ENCODE measurements at regions not wholly inside any gene's neighbourhood (a gene's known extent, or its start where the extent isn't known, plus 50 kb on each side); places are given as distances from the start of the nearest gene placed in this dataset.

DNA sequence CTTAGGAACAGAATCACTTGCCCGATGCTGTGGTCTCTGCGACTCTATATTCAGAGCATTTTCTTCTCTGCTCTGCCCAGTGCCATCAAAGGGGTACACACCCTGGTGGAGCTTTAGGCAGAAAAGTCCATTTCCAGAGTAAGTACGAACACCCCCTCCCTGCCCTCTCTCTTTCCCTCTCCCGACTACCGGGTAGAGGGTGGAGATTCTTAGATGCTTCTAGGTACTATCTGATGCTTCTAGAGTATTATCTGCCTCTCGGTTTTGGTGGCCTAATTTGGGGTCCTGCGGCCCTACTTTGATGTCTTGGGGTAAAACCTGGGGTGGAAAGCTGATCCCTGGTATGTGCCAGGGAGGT, 245.4 kb upstream of the SOX4 start:
- no peak for TF ChIP-seq CTCF (conservative IDR thresholded peaks at IDR 0.05)
- no peak for TF ChIP-seq ZFX (IDR thresholded peaks at IDR 0.05)
- 0 out of 2 replicates have a peak overlapping the region, but pooled peaks have one; percentile 2 for H3K27ac ChIP-seq

DNA sequence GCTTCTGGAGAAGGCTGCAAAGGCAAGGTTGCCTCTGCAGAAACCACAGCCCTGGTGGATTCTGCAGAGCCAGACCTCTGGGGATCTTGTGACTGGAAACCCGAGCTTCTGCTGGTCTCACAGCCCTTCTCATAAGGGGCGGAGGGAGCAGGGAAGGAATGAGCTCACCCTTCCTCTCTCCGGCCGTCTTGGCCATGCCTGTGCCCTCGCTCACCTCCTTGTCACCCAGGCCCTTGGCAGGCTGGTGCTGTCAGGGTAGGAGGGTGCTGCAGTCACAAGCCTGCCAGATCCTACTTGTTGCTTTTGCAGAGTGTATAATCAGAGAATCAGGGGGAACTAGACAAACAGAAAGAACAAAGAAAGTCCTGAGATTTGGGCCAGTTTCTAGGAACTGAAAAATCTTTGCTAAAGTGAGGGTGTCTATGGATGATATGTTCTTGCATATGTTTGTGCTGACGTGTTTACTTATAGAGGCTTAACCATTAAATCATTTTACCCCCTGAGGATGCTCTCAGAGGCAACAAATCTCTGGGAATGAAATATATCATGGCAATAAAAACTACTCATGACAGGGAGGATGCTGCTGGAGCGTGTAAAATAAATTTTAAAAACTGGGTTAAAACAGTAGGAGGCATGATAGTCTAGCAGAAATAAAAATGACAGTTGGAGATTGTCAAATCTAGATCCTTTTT, 244.9 kb upstream of the SOX4 start:
- 0 out of 2 replicates have a peak overlapping the region, but pooled peaks have one; percentile 2 for H3K27ac ChIP-seq

GRCh38 chr6:21349834-21350233, 243.7 kb upstream of the SOX4 start:
- TF ChIP-seq CTCF (conservative IDR thresholded peaks at IDR 0.05), result no peak
- TF ChIP-seq ZFX (IDR thresholded peaks at IDR 0.05), result no peak
- H3K27ac ChIP-seq, result no peak overlapping the region

More for the DNA sequence above, 244.9 kb upstream of the SOX4 start:
- TF ChIP-seq ZFX (IDR thresholded peaks at IDR 0.05) (no peak), CTCF (conservative IDR thresholded peaks at IDR 0.05) (no peak)

DNA sequence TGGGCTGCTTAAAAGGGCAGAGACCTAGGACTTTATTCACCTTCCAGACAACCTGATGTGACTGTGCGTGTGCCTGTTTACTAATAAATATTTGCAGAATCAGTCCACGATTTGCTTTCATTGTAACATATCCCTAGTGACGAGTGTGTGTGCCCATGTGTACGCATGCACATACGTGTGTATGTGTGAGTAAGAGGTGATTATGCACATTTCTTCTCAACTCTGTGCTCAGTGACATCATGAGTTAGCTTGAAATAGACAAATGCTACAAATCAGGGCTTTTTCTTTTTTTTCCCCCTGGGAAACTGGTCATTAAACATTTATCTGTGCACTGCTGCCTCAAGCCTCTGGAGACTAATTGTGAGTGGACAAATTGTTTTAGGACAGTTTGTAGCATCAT, 242.6 kb upstream of the SOX4 start:
- TF ChIP-seq CTCF (conservative IDR thresholded peaks at IDR 0.05) (no peak), ZFX (IDR thresholded peaks at IDR 0.05) (no peak)
- H3K27ac ChIP-seq, result no peak overlapping the region

DNA sequence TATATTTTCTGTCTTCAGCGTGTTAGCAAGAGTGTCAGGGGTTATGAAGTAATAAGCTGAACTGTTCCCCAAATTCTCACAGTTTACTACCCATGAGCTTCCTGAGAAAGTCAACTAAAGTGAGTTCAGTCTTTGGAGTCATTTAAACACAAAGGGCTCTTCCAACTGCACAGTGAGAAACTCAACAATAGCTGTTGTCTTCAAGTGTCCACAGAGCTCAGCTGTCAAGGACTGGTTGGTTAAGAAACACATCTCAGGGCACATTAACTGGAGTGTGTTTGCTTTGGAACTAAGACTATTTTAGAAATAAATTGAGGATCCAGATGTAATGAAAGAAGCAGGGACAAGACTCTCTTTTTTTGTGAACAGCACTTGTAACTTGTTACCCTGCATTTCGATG, 241.4 kb upstream of the SOX4 start:
- no peak for TF ChIP-seq CTCF (conservative IDR thresholded peaks at IDR 0.05)
- no peak for TF ChIP-seq ZFX (IDR thresholded peaks at IDR 0.05)
- no peak overlapping the region for H3K27ac ChIP-seq

GRCh38 chr6:21354805-21355238, 238.7 kb upstream of the SOX4 start:
- no peak overlapping the region for H3K27ac ChIP-seq

More at GRCh38 chr6:21354805-21355238, 238.7 kb upstream of the SOX4 start:
- TF ChIP-seq ZFX (IDR thresholded peaks at IDR 0.05) (no peak), CTCF (conservative IDR thresholded peaks at IDR 0.05) (no peak)
